Heart right ventricle (tissue), 16 donors: ENCODE measurements at regions not wholly inside any gene's neighbourhood (a gene's known extent, or its start where the extent isn't known, plus 50 kb on each side); places are given as distances from the start of the nearest gene placed in this dataset.

Experiments
- ATAC-seq, 8 donors: fragments of 200-7000 bp; cut with Tn5 transposase; one replicate each; pipeline ENCODE4 v1.9.1; 2020; ENCODE audit warnings: mild to moderate bottlenecking in 8 of 8, moderate library complexity in 8 of 8, moderate number of reproducible peaks in 1 of 8
- DNase-seq, 2 donors: peaks; one replicate each; pipeline ENCODE4 v3.0.0-alpha.2; 2020
- H3K27ac ChIP-seq, 10 donors: fragments of 200-600 bp; sonication (generic) in 2 of 10; one replicate each; pipeline versions ENCODE4 v1.5.0 to v1.8.0; 2020 to 2022; ENCODE audit warnings: mild to moderate bottlenecking in 3 of 10
- H3K27me3 ChIP-seq, 7 donors: fragments of 200-600 bp; one replicate each; pipeline ENCODE4 v1.8.0; 2021 to 2022; ENCODE audit warnings: mild to moderate bottlenecking in 2 of 7
- H3K36me3 ChIP-seq, 9 donors: fragments of 200-600 bp; sonication (generic) in 1 of 9; one replicate each; pipeline versions ENCODE4 v1.5.0 to v1.8.0; 2020 to 2022; ENCODE audit warnings: mild to moderate bottlenecking in 2 of 9
- H3K4me1 ChIP-seq, 9 donors: fragments of 200-600 bp; sonication (generic) in 1 of 9; one replicate each; pipeline versions ENCODE4 v1.5.0 to v1.8.0; 2020 to 2022; ENCODE audit warnings: mild to moderate bottlenecking in 4 of 9
- H3K4me3 ChIP-seq, 10 donors: fragments of 200-600 bp; sonication (generic) in 2 of 10; one replicate each; pipeline versions ENCODE4 v1.5.0 to v1.8.0; 2020 to 2022; ENCODE audit warnings: mild to moderate bottlenecking in 7 of 10, moderate library complexity in 2 of 10
- H3K9me3 ChIP-seq, 11 donors: fragments of 200-600 bp in 10 of 11; sonication (generic) in 2 of 11; one replicate each; pipeline versions ENCODE4 v1.5.0 to v1.8.0; 2013 to 2022; ENCODE audit warnings: mild to moderate bottlenecking in 2 of 11, control low read depth in 1 of 11, moderate library complexity in 1 of 11
- CTCF ChIP-seq, 9 donors: fragments of 200-600 bp; sonication (generic) in 2 of 9; IDR thresholded peaks; one replicate each; pipeline versions ENCODE4 v1.5.0 to v1.8.0; 2021 to 2022; ENCODE audit warnings: antibody characterized with exemption in 9 of 9, mild to moderate bottlenecking in 5 of 9, moderate library complexity in 1 of 9
- WGBS, 2 donors: extraction: QIAGEN DNeasy Blood & Tissue Kit; methylation state at CpG; one replicate each; pipeline ENCODE4 v1.1.7; 2013; ENCODE audit warnings: inconsistent platforms in 1 of 2; 5-methylcytosine and 5-hydroxymethylcytosine counted together
- intact Hi-C, 10 donors: fragments of 100-400 bp; cut with DNase I; formaldehyde crosslinking; loops; one replicate each; pipeline versions ENCODE4 v1.11.1 to v1.14.2; 2022
- donor health status: Arrhythmogenic right ventricular cardiomyopathy.
- donor health status: ischemic (EF 13 %, LVEDD 7.1; RV severe dilation, severe dysfunction).
- donor health status: healthy with polysubstance abuse.
- donor health status: DM: no; HTN: yes; CAD: no.
- donor health status: DM: no; HTN: no; CAD: no.
- donor health status: ischemic (EF 25% LVEDD 6.9; RV normal size, moderate dysfunction).
- donor health status: ischemic (EF 25% LVEDD 5.7; RV mildly dilated, moderate dysfunction).
- donor health status: healthy.
- donor health status: DM: yes; HTN: yes; CAD: no.
- donor health status: Ischemic cardiomyopathy.
- donor health status: ischemic (EF 35%, LVEDD 5.7; RV mildly dilated, moderate dysfunction).
- donor health status: nonischemic (EF 11% LVEDD 7.7; RV severe dilation, severe dysfunction).
- donor health status: DM: yes; HTN: yes; CAD: no.
- donor health status: PGD.
- donor health status: ischemic (EF 29% LVEDD 5.4; RV normal size, mild dysfunction).
- donor health status: nonischemic (EF 23%, LVEDD 6.1; RV moderate dilation, normal function).

GRCh38 chr6:140811642-140812041, 1321.1 kb upstream of the GJE1 start:
- Histone ChIP-seq H3K27me3 (no peaks in the 10 kb centered on the region), H3K27ac (no peak overlapping the region), H3K4me1 (no peaks in the 10 kb centered on the region), H3K36me3 (no peaks in the 10 kb centered on the region), H3K4me3 (no peak overlapping the region), H3K9me3 (peaks cover 0 to 15% (median 0%) of the 10 kb centered on the region in 11 donors)
- ATAC-seq (no peak), DNase-seq (no peak)
- TF ChIP-seq CTCF (IDR thresholded peaks at IDR 0.05) = no peak
- 93% methylated on average over 4 of the region's 4 CpGs for WGBS, 2 donors
- intact Hi-C loops = no loop called here

GRCh38 chr6:140809694-140810101, 1323.0 kb upstream of the GJE1 start:
- 71 to 75% methylated on average over 3 of the region's 3 CpGs for WGBS, 2 donors

GRCh38 chr6:140806431-140806830, 1326.3 kb upstream of the GJE1 start:
- Histone ChIP-seq H3K4me3 (no peak overlapping the region), H3K27ac (no peak overlapping the region), H3K27me3 (no peaks in the 10 kb centered on the region), H3K36me3 (no peaks in the 10 kb centered on the region), H3K9me3 (peaks cover 0 to 8% (median 0%) of the 10 kb centered on the region in 11 donors), H3K4me1 (peaks cover 0 to 3% (median 0%) of the 10 kb centered on the region in 9 donors)
- no peak for TF ChIP-seq CTCF (IDR thresholded peaks at IDR 0.05)
- 76 to 79% methylated on average over 1 of the region's 1 CpG for WGBS, 2 donors
- ATAC-seq (no peak), DNase-seq (no peak)
- intact Hi-C loops = no loop called here

More at GRCh38 chr6:140809694-140810101, 1323.0 kb upstream of the GJE1 start:
- Histone ChIP-seq H3K27ac (no peak overlapping the region), H3K9me3 (peaks cover 0 to 15% (median 0%) of the 10 kb centered on the region in 11 donors), H3K4me1 (no peaks in the 10 kb centered on the region), H3K27me3 (no peaks in the 10 kb centered on the region), H3K4me3 (no peak overlapping the region), H3K36me3 (no peaks in the 10 kb centered on the region)
- TF ChIP-seq CTCF (IDR thresholded peaks at IDR 0.05) = no peak
- ATAC-seq (peak in 1 of 8 donors; percentile 79), DNase-seq (no peak)
- intact Hi-C loops = no loop called here

- intact Hi-C loops = no loop called here
- DNase-seq (no peak), ATAC-seq (no peak)
- H3K36me3 ChIP-seq = no peaks in the 10 kb centered on the region
- H3K9me3 ChIP-seq = peaks cover 0 to 9% (median 0%) of the 10 kb centered on the region in 11 donors
- H3K27me3 ChIP-seq = no peaks in the 10 kb centered on the region
- H3K4me3 ChIP-seq = no peak overlapping the region
- no peak for TF ChIP-seq CTCF (IDR thresholded peaks at IDR 0.05)
- H3K27ac ChIP-seq = no peak overlapping the region
- H3K4me1 ChIP-seq = no peaks in the 10 kb centered on the region
Observed at GRCh38 chr6:140794544-140794943, 1338.2 kb upstream of the GJE1 start.
